Muscle layer of duodenum (tissue), 2 donors: ENCODE measurements at regions not wholly inside any gene's neighbourhood (a gene's known extent, or its start where the extent isn't known, plus 50 kb on each side); places are given as distances from the start of the nearest gene placed in this dataset.

Source experiments
- H3K27ac ChIP-seq: one replicate; pipeline ENCODE4 v1.7.0; 2013; ENCODE audit warnings: mild to moderate bottlenecking, low read length
- H3K27me3 ChIP-seq: one replicate; pipeline ENCODE4 v1.7.0; 2013; ENCODE audit warnings: low read depth, mild to moderate bottlenecking, control low read depth, low read length
- H3K36me3 ChIP-seq, 2 donors: one replicate each; pipeline ENCODE4 v1.7.0; 2013; ENCODE audit warnings: low read length in 2 of 2, control low read depth in 1 of 2, mild to moderate bottlenecking in 1 of 2; ENCODE audit not compliant: insufficient read depth in 2 of 2, control insufficient read depth in 1 of 2
- H3K4me1 ChIP-seq, 2 donors: one replicate each; pipeline ENCODE4 v1.7.0; 2013; ENCODE audit warnings: low read length in 2 of 2, mild to moderate bottlenecking in 2 of 2, control low read depth in 1 of 2, moderate library complexity in 1 of 2; ENCODE audit not compliant: insufficient read depth in 2 of 2, control insufficient read depth in 1 of 2
- H3K4me3 ChIP-seq, 2 donors: one replicate each; pipeline ENCODE4 v1.7.0; 2013; ENCODE audit warnings: low read length in 2 of 2, low read depth in 1 of 2, mild to moderate bottlenecking in 1 of 2
- H3K9me3 ChIP-seq, 2 donors: one replicate each; pipeline ENCODE4 v1.7.0; 2013; ENCODE audit warnings: low read length in 2 of 2, control low read depth in 1 of 2, mild to moderate bottlenecking in 1 of 2; ENCODE audit not compliant: control insufficient read depth in 1 of 2
- donor health status: healthy.

DNA sequence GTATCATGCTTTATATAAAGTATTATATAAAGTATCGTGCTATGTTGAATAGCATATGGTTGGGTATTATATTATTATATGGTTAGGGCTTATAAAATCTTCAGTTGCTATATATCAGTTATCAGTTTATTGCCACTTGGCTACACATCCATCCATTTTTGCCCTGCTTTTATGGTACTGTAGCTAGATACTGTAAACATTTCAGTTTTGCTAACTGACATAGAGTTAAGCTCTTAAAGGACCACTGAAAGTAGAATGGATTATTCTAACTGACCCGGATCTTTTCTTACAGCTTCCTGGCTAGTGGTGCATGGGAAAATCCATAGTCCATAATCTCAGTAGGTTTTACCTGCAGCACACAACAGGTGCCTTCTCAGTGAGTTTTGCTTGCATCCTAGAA lies 405.3 kb upstream of the LUZP2 start:
- no peaks in the 10 kb centered on the region for H3K27me3 ChIP-seq
- H3K9me3 ChIP-seq: no peaks in the 10 kb centered on the region
- no peak overlapping the region for H3K4me3 ChIP-seq
- H3K27ac ChIP-seq: no peak overlapping the region
- no peaks in the 10 kb centered on the region for H3K4me1 ChIP-seq
- H3K36me3 ChIP-seq: no peaks in the 10 kb centered on the region

- Histone ChIP-seq H3K4me1 (no peaks in the 10 kb centered on the region), H3K36me3 (no peaks in the 10 kb centered on the region), H3K27me3 (no peaks in the 10 kb centered on the region), H3K4me3 (no peak overlapping the region), H3K27ac (no peak overlapping the region), H3K9me3 (no peaks in the 10 kb centered on the region)
These were observed 403.5 kb upstream of the LUZP2 start for GRCh38 chr11:24093375-24093774.

- Histone ChIP-seq H3K4me1 (no peaks in the 10 kb centered on the region), H3K4me3 (no peak overlapping the region), H3K36me3 (no peaks in the 10 kb centered on the region), H3K27me3 (no peaks in the 10 kb centered on the region), H3K9me3 (peaks cover 5 to 10% of the 10 kb centered on the region in 2 donors), H3K27ac (no peak overlapping the region)
These were observed 388.2 kb upstream of the LUZP2 start for GRCh38 chr11:24108609-24109008.

GRCh38 chr11:24122291-24122690 lies 374.6 kb upstream of the LUZP2 start:
- Histone ChIP-seq H3K9me3 (no peaks in the 10 kb centered on the region), H3K27me3 (no peaks in the 10 kb centered on the region), H3K4me1 (no peaks in the 10 kb centered on the region), H3K36me3 (no peaks in the 10 kb centered on the region), H3K4me3 (no peak overlapping the region), H3K27ac (no peak overlapping the region)

DNA sequence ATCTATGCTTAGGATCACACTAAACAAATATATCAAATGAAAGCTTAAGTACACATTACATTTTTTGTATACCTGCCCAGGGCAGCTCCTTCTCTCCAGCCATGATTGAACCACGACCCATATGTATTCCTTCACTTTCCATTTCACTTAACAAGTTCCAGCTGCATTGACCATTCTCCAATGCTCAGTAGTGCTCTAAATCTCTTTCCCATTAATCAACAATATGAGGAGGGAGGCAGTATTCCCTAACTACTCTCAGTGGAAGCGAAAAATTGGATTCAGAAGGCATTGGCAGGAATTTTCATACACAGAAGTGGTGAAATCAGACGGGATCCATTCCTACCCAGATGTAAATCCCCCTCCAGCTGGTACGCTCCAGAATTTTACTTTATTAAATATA lies 372.0 kb upstream of the LUZP2 start:
- no peaks in the 10 kb centered on the region for H3K9me3 ChIP-seq
- no peak overlapping the region for H3K27ac ChIP-seq
- H3K4me1 ChIP-seq: no peaks in the 10 kb centered on the region
- H3K36me3 ChIP-seq: no peaks in the 10 kb centered on the region
- no peak overlapping the region for H3K4me3 ChIP-seq
- no peaks in the 10 kb centered on the region for H3K27me3 ChIP-seq

DNA sequence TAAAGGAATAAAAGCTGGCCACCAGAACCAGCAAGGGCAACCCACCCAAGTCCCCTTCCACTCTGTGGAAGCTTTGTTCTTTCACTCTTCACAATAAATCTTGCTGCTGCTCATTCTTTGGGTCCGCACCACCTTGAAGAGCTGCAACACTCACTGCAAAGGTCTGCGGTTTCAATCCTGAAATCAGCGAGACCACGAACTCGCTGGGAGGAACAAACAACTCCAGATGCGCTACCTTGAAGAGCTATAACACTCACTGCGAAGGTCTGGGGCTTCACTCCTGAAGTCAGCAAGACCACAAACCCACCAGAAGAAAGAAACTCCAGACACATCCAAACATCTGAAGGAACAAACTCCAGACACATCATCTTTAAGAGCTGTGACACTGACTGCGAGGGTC lies 365.2 kb upstream of the LUZP2 start:
- H3K27ac ChIP-seq: no peak overlapping the region
- H3K4me1 ChIP-seq: no peaks in the 10 kb centered on the region
- no peak overlapping the region for H3K4me3 ChIP-seq
- H3K36me3 ChIP-seq: no peaks in the 10 kb centered on the region
- no peaks in the 10 kb centered on the region for H3K9me3 ChIP-seq
- no peaks in the 10 kb centered on the region for H3K27me3 ChIP-seq

DNA sequence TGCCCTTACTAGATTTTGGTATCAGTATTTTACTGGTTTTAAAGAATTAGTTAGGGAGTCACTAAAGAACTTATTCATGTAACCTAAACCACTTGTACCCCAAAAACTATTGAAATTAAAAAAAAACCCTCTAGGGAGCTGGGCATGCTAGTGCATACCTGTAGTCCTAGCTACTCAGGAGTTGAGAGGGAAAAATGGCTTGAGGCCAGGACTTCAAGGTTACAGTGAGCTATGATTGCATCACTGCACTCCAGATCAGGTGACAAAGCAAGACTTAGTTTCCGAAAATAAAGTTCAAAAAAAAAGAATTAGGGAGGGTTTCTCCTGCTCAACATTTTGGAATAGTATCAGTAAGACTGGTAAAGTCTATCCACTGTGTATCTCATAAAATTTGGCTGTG lies 364.4 kb upstream of the LUZP2 start:
- Histone ChIP-seq H3K4me1 (no peaks in the 10 kb centered on the region), H3K9me3 (no peaks in the 10 kb centered on the region)

DNA sequence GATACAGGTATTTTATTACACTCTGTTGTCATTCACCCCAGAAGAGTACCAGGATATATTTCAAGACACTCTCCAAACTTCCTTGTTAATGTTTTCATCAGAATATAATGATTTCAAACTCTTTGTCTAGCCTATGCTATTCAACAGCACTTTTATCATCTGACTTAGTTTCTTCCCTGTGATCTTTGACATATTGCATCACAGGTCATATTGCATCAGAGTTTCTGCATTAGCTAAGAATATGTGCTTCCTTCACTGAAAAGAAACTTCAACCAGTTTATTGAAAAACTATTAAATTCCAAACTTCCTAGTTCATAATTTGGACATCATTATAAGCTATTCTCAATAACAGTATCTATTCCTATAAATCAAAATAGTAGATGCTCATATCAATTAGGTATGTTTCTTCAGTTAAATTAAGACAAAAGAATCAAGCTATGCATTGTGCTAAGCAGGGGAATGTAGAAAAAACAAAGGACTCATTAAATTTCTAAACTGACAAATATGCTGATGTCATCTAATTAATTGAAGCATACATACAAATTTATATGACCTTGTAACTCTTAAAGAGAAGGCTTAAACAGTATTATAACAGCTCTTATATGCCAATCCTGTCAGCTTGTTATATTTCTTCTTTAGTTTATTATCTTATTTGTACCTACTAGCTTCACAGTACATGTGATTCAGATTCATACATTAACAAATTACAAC lies 361.8 kb upstream of the LUZP2 start:
- Histone ChIP-seq H3K9me3 (no peaks in the 10 kb centered on the region), H3K4me1 (no peaks in the 10 kb centered on the region), H3K27ac (no peak overlapping the region), H3K4me3 (no peak overlapping the region), H3K36me3 (no peaks in the 10 kb centered on the region), H3K27me3 (no peaks in the 10 kb centered on the region)

More for the DNA sequence above, 364.4 kb upstream of the LUZP2 start:
- no peak overlapping the region for H3K27ac ChIP-seq
- H3K27me3 ChIP-seq: no peaks in the 10 kb centered on the region
- H3K4me3 ChIP-seq: no peak overlapping the region
- H3K36me3 ChIP-seq: no peaks in the 10 kb centered on the region

DNA sequence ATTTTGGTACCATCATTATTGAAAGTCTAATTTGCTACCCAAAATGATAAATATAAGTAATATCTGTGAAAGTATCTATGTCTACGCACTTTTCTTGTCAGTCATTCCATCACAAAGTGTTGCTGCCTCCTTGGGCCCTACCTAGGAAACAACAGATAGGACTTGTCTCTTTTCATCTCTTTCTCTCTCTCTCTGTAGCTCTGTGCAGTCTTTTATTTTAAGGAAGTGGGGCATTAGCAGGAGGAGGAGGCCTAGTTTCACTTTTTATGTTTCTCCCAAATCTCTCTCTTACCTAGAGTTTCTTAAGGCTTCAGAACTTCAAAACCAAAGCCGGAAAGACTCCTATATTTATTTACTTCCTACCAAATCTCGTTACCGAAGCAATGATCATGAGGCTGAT lies 354.8 kb upstream of the LUZP2 start:
- Histone ChIP-seq H3K4me1 (no peaks in the 10 kb centered on the region), H3K9me3 (no peaks in the 10 kb centered on the region), H3K36me3 (no peaks in the 10 kb centered on the region), H3K4me3 (no peak overlapping the region), H3K27me3 (no peaks in the 10 kb centered on the region), H3K27ac (no peak overlapping the region)

GRCh38 chr11:24145411-24145810 lies 351.4 kb upstream of the LUZP2 start:
- Histone ChIP-seq H3K27ac (no peak overlapping the region), H3K4me1 (no peaks in the 10 kb centered on the region), H3K27me3 (no peaks in the 10 kb centered on the region), H3K36me3 (no peaks in the 10 kb centered on the region), H3K9me3 (no peaks in the 10 kb centered on the region), H3K4me3 (no peak overlapping the region)

DNA sequence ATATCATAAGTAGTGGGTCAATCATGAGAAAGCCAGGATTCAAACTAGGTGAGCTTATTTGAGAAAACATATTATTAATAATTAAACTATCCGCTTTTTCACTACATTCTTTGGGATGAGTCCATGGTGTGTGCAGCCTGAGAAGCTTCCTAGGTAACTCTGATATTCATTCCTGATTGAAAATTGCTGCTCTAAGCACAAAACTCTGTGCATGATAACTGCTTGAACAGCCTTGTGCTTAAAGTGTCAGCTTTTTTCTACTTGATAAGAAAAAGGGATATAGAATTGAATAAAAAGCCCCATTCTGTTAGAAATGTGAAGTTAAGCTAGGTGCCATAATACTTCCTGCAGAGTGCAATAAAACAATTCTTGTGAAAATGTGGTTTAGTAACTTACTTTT lies 343.5 kb upstream of the LUZP2 start:
- no peaks in the 10 kb centered on the region for H3K9me3 ChIP-seq
- no peaks in the 10 kb centered on the region for H3K27me3 ChIP-seq
- H3K4me1 ChIP-seq: no peaks in the 10 kb centered on the region
- H3K36me3 ChIP-seq: no peaks in the 10 kb centered on the region
- no peak overlapping the region for H3K27ac ChIP-seq
- H3K4me3 ChIP-seq: no peak overlapping the region

DNA sequence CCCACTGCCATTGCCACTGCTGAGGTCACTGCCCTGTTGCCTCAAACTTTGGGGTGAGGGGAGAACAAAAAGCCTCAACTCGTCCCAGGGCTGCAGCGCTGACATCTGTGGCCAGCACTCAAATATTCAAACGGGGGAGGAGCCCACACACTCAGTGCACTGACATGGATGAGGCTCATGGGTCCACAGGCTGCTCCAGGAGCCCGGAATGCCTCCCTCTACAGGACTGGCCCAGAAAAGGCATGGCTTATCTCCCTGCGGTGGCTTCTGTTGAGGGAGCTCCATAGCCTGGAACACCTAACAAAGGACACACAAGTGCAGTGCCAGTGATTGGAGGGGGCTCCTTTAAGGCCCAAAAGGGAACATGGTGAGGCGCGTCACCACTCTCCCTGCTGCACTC lies 341.1 kb upstream of the LUZP2 start:
- Histone ChIP-seq H3K9me3 (no peaks in the 10 kb centered on the region), H3K4me1 (no peaks in the 10 kb centered on the region), H3K27ac (no peak overlapping the region), H3K36me3 (no peaks in the 10 kb centered on the region), H3K27me3 (no peaks in the 10 kb centered on the region), H3K4me3 (no peak overlapping the region)
